Peyer's patch (tissue), 4 donors: ENCODE measurements at regions not wholly inside any gene's neighbourhood (a gene's known extent, or its start where the extent isn't known, plus 50 kb on each side); places are given as distances from the start of the nearest gene placed in this dataset.

Experiments
- DNase-seq, 3 donors: peaks; one replicate each; pipeline ENCODE4 v3.0.0-alpha.2; 2017 to 2019
- H3K27ac ChIP-seq, 4 donors: fragments of 200-600 bp; sonication (generic); one replicate each; pipeline ENCODE4 v1.5.1; 2016 to 2019
- H3K27me3 ChIP-seq, 2 donors: fragments of 200-600 bp; sonication (generic); one replicate each; pipeline ENCODE4 v1.5.1; 2019
- H3K36me3 ChIP-seq, 3 donors: fragments of 200-600 bp; sonication (generic); one replicate each; pipeline ENCODE4 v1.5.1; 2016 to 2019
- H3K4me1 ChIP-seq, 4 donors: fragments of 200-600 bp; sonication (generic); one replicate each; pipeline ENCODE4 v1.5.1; 2016 to 2019
- H3K4me3 ChIP-seq, 4 donors: fragments of 200-600 bp; sonication (generic); 1 replicate in 3 of 4; 2 replicates in 1 of 4; pipeline ENCODE4 v1.5.1; 2016 to 2019; ENCODE audit warnings: mild to moderate bottlenecking in 1 of 4
- H3K9me3 ChIP-seq, 4 donors: fragments of 200-600 bp; sonication (generic); one replicate each; pipeline ENCODE4 v1.5.1; 2016 to 2019; ENCODE audit warnings: mild to moderate bottlenecking in 1 of 4
- POLR2A ChIP-seq, 2 donors: fragments of 450-650 bp; IDR thresholded peaks; one replicate each; pipeline ENCODE4 v1.5.1; 2017; ENCODE audit warnings: antibody characterized with exemption in 2 of 2, mild to moderate bottlenecking in 2 of 2, moderate library complexity in 2 of 2
- TF ChIP-seq, protein P1 (sequence below), 6 experiments: fragments of 450-650 bp in 4 of 6; fragments of 200-600 bp in 2 of 6; sonication (generic) in 1 of 6; IDR thresholded peaks; one replicate each; pipeline ENCODE4 v1.5.1; 2017 to 2019; ENCODE audit warnings: antibody characterized with exemption in 6 of 6, mild to moderate bottlenecking in 3 of 6, moderate library complexity in 1 of 6

GRCh38 chr3:44100298-44100695, 141.4 kb upstream of the TOPAZ1 start:
- H3K4me3 ChIP-seq: no peak overlapping the region
- no peak overlapping the region for H3K27ac ChIP-seq
- TF ChIP-seq POLR2A (IDR thresholded peaks at IDR 0.05): no peak
- TF ChIP-seq, protein P1, sequence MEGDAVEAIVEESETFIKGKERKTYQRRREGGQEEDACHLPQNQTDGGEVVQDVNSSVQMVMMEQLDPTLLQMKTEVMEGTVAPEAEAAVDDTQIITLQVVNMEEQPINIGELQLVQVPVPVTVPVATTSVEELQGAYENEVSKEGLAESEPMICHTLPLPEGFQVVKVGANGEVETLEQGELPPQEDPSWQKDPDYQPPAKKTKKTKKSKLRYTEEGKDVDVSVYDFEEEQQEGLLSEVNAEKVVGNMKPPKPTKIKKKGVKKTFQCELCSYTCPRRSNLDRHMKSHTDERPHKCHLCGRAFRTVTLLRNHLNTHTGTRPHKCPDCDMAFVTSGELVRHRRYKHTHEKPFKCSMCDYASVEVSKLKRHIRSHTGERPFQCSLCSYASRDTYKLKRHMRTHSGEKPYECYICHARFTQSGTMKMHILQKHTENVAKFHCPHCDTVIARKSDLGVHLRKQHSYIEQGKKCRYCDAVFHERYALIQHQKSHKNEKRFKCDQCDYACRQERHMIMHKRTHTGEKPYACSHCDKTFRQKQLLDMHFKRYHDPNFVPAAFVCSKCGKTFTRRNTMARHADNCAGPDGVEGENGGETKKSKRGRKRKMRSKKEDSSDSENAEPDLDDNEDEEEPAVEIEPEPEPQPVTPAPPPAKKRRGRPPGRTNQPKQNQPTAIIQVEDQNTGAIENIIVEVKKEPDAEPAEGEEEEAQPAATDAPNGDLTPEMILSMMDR (IDR thresholded peaks at IDR 0.05): no peak
- no peak for DNase-seq
- no peaks in the 10 kb centered on the region for H3K36me3 ChIP-seq
- no peaks in the 10 kb centered on the region for H3K9me3 ChIP-seq
- no peaks in the 10 kb centered on the region for H3K4me1 ChIP-seq
- H3K27me3 ChIP-seq: no peaks in the 10 kb centered on the region

DNA sequence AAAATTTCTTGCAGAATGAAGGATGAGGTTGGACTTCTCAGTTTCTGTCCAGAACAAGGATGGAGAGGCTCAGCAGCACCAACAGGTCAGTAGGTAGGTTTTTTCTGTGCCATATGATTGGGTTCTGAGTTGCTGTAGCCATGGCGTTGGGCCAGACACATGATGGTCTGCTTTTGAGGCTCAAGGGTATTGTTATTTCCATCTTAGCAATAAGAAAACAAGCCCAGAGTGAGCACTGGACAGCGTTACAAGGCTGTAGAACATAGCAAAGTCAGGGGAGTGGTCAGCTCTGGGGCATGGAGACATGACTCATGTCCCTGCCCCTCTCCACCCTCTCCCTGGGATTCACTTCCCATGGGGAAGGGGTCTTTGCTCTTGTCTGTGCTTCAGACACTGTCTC, 137.6 kb upstream of the TOPAZ1 start:
- TF ChIP-seq, protein P1 (IDR thresholded peaks at IDR 0.05): no peak
- TF ChIP-seq POLR2A (IDR thresholded peaks at IDR 0.05): no peak
- no peaks in the 10 kb centered on the region for H3K36me3 ChIP-seq
- no peaks in the 10 kb centered on the region for H3K4me1 ChIP-seq
- no peak overlapping the region for H3K4me3 ChIP-seq
- H3K27ac ChIP-seq: no peak overlapping the region
- no peaks in the 10 kb centered on the region for H3K27me3 ChIP-seq
- DNase-seq: no peak
- no peaks in the 10 kb centered on the region for H3K9me3 ChIP-seq

GRCh38 chr3:44104668-44105321, 136.9 kb upstream of the TOPAZ1 start:
- no peaks in the 10 kb centered on the region for H3K27me3 ChIP-seq
- DNase-seq: no peak
- TF ChIP-seq, protein P1 (IDR thresholded peaks at IDR 0.05): no peak
- TF ChIP-seq POLR2A (IDR thresholded peaks at IDR 0.05): no peak
- no peaks in the 10 kb centered on the region for H3K36me3 ChIP-seq
- no peaks in the 10 kb centered on the region for H3K4me1 ChIP-seq
- H3K27ac ChIP-seq: no peak overlapping the region
- no peak overlapping the region for H3K4me3 ChIP-seq
- H3K9me3 ChIP-seq: no peaks in the 10 kb centered on the region

DNA sequence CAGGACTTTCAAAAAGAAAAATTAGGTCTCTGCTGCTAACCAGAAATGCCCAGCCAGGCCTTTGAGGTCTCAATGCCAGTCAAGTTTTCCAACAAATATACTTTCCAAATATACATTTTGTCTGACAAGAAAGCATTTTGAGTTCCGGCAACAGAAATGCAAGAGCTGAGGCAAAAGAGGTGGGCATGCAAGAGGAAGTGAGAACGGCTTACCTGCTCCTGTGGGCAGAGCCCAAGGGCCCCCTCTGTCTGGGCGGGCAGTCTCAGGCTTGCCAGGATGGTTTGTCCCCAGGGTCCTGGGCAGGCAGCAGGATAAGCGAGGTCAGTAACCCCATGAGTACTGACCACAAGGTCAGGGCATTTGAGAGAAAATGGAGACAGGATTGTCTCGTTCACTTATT, 136.1 kb upstream of the TOPAZ1 start:
- no peaks in the 10 kb centered on the region for H3K36me3 ChIP-seq
- no peaks in the 10 kb centered on the region for H3K4me1 ChIP-seq
- H3K27ac ChIP-seq: no peak overlapping the region
- no peak overlapping the region for H3K4me3 ChIP-seq
- H3K27me3 ChIP-seq: no peaks in the 10 kb centered on the region
- no peak for TF ChIP-seq POLR2A (IDR thresholded peaks at IDR 0.05)
- TF ChIP-seq, protein P1 (IDR thresholded peaks at IDR 0.05): no peak
- no peak for DNase-seq
- H3K9me3 ChIP-seq: no peaks in the 10 kb centered on the region

GRCh38 chr3:44106756-44107155, 134.9 kb upstream of the TOPAZ1 start:
- no peak for TF ChIP-seq POLR2A (IDR thresholded peaks at IDR 0.05)
- TF ChIP-seq, protein P1 (IDR thresholded peaks at IDR 0.05): no peak
- Histone ChIP-seq H3K4me1 (no peaks in the 10 kb centered on the region), H3K9me3 (no peaks in the 10 kb centered on the region), H3K36me3 (no peaks in the 10 kb centered on the region), H3K27ac (no peak overlapping the region), H3K4me3 (no peak overlapping the region), H3K27me3 (no peaks in the 10 kb centered on the region)
- no peak for DNase-seq

GRCh38 chr3:44108481-44108880, 133.2 kb upstream of the TOPAZ1 start:
- H3K4me3 ChIP-seq: no peak overlapping the region
- no peak for DNase-seq
- no peaks in the 10 kb centered on the region for H3K27me3 ChIP-seq
- no peaks in the 10 kb centered on the region for H3K4me1 ChIP-seq
- no peak overlapping the region for H3K27ac ChIP-seq
- TF ChIP-seq POLR2A (IDR thresholded peaks at IDR 0.05): no peak
- TF ChIP-seq, protein P1 (IDR thresholded peaks at IDR 0.05): no peak
- no peaks in the 10 kb centered on the region for H3K9me3 ChIP-seq
- H3K36me3 ChIP-seq: no peaks in the 10 kb centered on the region
